ENCODE measurements at regions not wholly inside any gene's neighbourhood (a gene's known extent, or its start where the extent isn't known, plus 50 kb on each side); places are given as distances from the start of the nearest gene placed in this dataset.

GRCh38 chr7:137172105-137172590 lies 171.4 kb downstream of the PTN start:
- TF ChIP-seq, protein P1, sequence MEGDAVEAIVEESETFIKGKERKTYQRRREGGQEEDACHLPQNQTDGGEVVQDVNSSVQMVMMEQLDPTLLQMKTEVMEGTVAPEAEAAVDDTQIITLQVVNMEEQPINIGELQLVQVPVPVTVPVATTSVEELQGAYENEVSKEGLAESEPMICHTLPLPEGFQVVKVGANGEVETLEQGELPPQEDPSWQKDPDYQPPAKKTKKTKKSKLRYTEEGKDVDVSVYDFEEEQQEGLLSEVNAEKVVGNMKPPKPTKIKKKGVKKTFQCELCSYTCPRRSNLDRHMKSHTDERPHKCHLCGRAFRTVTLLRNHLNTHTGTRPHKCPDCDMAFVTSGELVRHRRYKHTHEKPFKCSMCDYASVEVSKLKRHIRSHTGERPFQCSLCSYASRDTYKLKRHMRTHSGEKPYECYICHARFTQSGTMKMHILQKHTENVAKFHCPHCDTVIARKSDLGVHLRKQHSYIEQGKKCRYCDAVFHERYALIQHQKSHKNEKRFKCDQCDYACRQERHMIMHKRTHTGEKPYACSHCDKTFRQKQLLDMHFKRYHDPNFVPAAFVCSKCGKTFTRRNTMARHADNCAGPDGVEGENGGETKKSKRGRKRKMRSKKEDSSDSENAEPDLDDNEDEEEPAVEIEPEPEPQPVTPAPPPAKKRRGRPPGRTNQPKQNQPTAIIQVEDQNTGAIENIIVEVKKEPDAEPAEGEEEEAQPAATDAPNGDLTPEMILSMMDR (IDR thresholded peaks at IDR 0.05) = no peak

- TF ChIP-seq, protein P1 (IDR thresholded peaks at IDR 0.05) = peak; percentile 90
Observed at GRCh38 chr7:137169282-137169698, 174.2 kb downstream of the PTN start.

DNA sequence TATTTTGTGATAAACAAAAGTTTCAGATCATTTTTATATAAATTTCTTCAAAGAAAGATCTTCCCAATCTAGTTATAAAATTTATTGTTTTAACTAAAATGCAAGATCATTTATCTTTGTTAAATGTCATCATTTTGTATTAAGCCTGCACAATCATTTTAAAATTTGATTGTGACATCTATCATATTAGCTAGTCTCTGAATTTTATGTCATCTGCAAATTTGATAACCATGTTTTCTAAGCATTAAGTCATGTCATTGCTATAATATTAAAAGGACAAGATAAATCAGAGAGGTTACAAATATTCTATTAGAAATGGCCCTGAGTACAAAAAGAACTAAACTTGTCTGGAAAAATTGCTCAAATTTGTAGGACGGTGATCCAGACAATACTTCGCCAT lies 175.9 kb downstream of the PTN start:
- TF ChIP-seq, protein P1 (IDR thresholded peaks at IDR 0.05) = no peak

- TF ChIP-seq, protein P1 (IDR thresholded peaks at IDR 0.05) = no peak
Observed at GRCh38 chr7:137166363-137166762, 177.2 kb downstream of the PTN start.

- TF ChIP-seq, protein P1 (IDR thresholded peaks at IDR 0.05) = no peak
Observed at GRCh38 chr7:137165786-137166185, 177.7 kb downstream of the PTN start.

GRCh38 chr7:137165241-137165640 lies 178.3 kb downstream of the PTN start:
- TF ChIP-seq, protein P1 (IDR thresholded peaks at IDR 0.05) = no peak

DNA sequence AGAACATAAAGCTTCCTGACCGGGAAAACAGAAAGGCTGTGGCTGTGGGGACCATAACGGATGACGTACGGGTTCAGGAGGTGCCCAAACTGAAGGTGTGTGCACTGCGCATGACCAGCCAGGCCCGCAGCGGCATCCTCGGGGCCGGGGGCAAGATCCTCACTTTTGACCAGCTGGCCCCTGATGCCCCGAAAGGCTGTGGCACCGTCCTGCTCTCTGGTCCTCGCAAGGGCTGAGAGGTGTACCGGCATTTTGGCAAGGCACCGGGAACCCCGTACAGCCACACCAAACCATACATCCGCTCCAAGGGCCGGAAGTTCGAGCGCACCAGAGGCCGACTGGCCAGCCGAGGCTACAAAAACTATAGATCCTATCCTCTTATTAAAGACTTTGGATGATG lies 179.3 kb downstream of the PTN start:
- TF ChIP-seq, protein P1 (IDR thresholded peaks at IDR 0.05) = no peak

GRCh38 chr7:137160236-137160635 lies 183.3 kb downstream of the PTN start:
- TF ChIP-seq, protein P1 (IDR thresholded peaks at IDR 0.05) = no peak

All from LNCAP (cell line).